Stimulated activated naive CD8-positive, alpha-beta T cell treated with anti-CD3 and anti-CD28 coated beads, Interleukin-15, Interleukin-2, amounts not matched to agents 100 U/mL and 50 U/mL, for 24 hours (primary cell): ENCODE measurements at regions not wholly inside any gene's neighbourhood (a gene's known extent, or its start where the extent isn't known, plus 50 kb on each side); places are given as distances from the start of the nearest gene placed in this dataset.

Experiments
- ATAC-seq: fragments of 150-1000 bp; cut with Tn5 transposase; one replicate; pipeline ENCODE4 v1.10.0; 2021
- DNase-seq: peaks from one replicate; pipeline ENCODE4 v3.0.0; 2021

DNA sequence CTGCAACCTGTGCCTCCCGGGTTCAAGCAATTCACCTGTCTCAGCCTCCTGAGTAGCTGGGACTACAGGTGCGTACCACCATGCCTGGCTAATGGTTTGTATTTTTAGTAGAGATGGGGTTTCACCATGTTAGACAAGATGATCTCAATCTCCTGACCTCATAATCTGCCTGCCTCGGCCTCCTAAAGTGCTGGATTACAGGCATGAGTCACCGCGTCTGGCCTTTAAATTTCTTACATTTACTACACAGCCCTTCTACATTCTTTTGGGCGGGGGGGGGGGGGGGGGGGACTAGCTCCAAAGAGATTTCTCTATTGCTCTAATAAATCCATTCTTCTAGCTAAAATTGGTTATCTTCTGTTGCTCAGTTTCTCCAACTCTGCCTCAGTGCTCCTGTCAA is 964.9 kb upstream of the ACVR2A start:
- ATAC-seq = no peak

GRCh38 chr2:146874260-146874658 is 970.6 kb upstream of the ACVR2A start:
- no peak for DNase-seq
- ATAC-seq = no peak

More for the DNA sequence above, 964.9 kb upstream of the ACVR2A start:
- DNase-seq = no peak

DNA sequence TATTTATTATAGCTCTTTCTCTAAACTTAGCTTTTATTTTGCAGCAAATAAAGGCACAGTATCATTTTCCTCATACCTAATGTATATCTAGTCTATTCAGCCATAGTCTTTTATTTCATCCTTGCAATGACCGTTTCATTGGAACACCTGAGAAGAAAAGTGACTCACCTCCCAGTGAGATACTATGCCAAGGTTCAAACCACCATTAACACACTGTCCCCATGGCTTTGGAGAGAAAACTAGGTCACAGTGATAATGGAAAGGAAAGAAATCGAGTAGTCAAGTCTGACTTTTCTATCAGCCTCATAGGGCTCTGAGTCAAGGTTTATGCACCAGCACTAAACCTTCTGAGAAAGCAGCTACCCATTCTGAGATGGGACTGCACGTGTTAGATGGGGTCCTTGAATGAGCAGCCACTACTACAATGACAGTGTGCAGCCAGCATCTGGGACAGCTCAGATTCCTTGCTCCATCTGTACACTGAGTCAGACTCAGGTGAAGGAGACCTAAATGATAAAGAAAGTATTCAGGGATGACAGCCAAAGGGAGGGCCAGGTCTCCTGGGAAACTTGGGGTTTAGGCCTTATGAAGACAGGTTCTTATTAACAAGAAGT is 971.1 kb upstream of the ACVR2A start:
- ATAC-seq = no peak

GRCh38 chr2:146873056-146873455 is 971.8 kb upstream of the ACVR2A start:
- ATAC-seq (no peak), DNase-seq (no peak)

More for the DNA sequence above, 971.1 kb upstream of the ACVR2A start:
- no peak for DNase-seq

DNA sequence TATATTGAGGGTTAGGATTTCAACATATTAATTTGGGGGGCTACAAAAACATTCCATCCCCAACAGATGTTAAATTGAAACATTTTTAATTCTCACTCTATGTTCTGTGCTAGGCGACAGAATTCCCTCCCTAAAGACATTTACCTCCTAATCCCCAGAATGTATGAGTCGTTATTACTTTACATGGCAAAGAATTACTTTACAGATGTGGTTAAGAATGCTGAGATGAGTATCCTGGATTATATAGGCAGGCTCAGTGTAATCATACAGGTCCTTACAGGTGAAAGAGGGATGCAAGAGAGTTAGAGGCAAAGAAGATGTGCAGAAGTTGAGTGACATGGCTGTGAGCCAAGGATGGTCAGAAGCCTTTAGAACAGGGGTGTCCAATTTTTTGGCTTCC is 974.1 kb upstream of the ACVR2A start:
- DNase-seq = no peak
- ATAC-seq = no peak

GRCh38 chr2:146869328-146869727 is 975.5 kb upstream of the ACVR2A start:
- no peak for DNase-seq
- ATAC-seq = no peak

- no peak for ATAC-seq
- DNase-seq = no peak
Measured at GRCh38 chr2:146868051-146868450, 976.8 kb upstream of the ACVR2A start.

GRCh38 chr2:146867477-146867986 is 977.3 kb upstream of the ACVR2A start:
- no peak for DNase-seq
- no peak for ATAC-seq

DNA sequence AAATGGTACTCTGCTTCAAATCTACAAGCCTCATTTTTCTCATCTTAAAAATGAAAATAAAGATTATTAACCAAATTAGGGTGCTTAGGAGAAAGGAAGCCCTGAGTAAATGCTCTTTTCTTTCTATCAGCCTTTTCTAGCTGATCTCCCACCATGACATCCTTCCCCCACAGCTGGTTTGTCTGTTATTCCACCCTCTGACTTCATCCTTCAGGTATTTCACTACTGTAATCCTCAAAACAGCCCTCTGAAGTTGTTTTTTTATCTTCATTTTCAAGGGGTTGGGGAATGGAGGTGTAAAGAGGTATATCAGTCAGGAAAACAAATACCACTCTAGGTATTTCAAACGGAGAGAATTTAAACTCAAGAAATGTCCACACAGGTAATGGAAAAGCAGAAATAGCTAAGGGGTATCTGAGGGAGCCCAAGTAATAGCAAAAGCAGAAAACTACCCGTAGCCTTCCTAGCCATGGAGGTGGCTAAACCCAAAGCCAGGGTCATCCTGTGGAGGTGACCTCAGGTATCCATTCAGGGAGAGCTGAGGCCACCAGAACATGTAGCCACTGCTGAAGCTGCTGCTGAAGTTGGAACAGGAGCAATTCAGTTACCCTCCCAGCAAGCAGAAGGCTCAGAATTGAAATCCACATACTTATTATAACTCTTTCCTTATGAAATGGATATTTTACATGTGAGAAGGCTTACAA is 990.9 kb upstream of the ACVR2A start:
- ATAC-seq = no peak
- no peak for DNase-seq

DNA sequence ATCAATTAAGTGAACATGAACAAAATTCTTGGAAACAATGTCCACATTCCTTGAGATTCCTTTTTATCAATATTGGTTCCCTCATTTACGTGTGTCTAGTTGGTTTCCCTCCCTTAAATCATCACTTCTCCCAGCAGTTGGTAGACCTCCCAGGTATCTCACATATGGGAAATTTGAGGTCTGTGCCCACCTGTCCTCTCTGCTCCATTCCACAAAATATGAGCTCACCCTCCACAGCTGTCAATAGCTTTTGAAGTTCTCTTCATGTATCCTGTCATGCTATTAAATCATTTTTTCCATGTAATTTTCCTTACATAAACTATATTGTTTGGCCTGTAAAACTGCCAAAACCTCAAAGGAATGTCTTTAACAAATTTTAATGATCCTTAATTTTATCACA is 992.2 kb upstream of the ACVR2A start:
- ATAC-seq (no peak), DNase-seq (no peak)

- no peak for ATAC-seq
- no peak for DNase-seq
Measured at GRCh38 chr2:146850746-146851145, 994.1 kb upstream of the ACVR2A start.

DNA sequence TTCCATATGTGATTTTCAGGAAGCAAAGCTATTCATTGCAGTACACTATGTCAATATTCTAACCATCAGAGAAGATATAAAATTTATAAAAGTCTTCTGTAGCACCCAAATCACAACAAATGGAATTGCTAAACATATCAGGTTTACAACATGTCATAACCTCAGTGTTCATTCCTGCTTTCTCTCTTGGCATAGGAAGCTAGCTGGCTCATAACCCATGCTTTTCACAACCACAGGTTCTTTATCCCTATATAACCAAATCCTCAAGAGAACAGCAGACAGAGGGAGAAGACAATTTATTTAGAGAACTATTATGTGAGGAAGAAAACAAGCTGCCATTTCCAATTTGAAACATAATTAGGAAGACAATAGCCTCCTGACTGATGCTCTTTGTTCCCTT is 997.0 kb upstream of the ACVR2A start:
- no peak for DNase-seq

DNA sequence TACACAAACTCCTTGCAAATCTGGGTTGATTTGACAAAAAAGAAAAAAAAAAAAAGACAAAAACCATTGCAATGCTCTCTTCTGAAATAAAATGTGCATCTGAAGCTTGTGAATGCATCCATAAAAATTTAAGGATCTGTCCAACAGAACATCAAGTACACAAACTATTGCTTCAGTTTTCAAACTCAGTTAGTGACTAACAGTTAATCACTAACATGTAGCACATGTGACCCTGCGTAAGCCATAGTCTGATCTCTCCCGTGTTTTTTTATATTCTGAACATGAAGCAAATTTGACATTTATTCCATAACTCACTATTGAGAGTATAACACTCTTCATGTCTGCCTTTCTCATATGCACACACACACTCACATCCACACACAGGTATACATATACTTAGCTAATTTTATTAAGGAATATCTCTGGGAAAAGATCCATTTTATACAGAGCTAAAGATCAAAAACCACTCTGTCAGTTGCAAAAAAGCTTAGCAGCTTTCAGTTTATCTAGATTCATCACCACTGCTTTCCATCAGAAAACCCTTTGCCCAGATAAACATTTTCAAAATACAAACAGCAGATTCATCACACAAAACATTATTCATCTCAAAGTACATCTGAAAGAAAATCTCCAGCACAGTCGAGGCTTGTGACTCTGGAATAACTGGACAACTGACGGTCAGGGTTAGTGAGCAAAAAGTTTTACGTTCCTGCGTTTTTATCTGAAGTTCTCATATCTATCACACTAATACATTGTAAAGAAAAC is 1000.4 kb upstream of the ACVR2A start:
- DNase-seq (no peak), ATAC-seq (no peak)

More for the DNA sequence above, 997.0 kb upstream of the ACVR2A start:
- no peak for ATAC-seq

- no peak for DNase-seq
- no peak for ATAC-seq
Measured at GRCh38 chr2:146837857-146838256, 1007.0 kb upstream of the ACVR2A start.

DNA sequence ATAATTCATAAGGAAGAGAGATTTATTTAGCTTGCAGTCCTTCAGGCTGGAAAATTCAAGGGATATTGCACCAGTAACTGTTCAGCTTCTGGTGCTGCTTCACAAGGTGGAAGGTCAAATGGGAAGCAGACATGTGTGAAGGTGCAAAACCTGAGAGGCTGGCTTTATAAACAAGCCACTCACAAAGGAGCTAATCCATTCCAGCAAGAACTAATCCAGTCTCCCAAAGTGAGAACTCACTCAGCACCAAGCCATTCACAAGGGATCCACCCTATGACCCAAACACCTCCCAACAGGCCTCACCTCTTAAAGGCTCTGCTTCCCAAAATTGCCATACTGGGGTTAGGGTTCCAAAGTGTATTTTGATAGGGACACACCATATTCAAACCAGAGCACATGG is 1018.4 kb upstream of the ACVR2A start:
- no peak for DNase-seq
- no peak for ATAC-seq

DNA sequence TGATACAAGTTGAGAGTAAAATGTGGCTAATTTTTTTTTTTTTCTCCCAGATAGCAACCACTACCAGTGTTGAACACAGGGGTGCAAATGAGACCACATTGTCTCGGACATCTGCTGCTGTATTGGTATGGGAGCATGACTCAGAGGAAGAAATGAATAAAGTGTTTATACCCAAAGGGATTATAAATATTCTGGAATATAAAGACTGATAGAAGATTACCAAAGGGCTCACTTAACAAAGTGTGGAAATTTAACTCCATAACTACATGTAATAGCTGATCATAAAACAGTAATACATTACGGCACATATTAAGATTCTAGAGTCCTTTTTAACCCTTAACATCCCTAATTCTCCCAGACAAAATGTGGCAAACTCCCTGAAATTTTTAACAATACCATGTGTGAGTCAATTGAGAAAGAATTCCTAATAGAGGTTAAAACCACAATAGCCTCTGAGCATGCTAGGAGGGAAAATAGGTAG is 1023.0 kb upstream of the ACVR2A start:
- ATAC-seq = no peak
- DNase-seq = no peak

DNA sequence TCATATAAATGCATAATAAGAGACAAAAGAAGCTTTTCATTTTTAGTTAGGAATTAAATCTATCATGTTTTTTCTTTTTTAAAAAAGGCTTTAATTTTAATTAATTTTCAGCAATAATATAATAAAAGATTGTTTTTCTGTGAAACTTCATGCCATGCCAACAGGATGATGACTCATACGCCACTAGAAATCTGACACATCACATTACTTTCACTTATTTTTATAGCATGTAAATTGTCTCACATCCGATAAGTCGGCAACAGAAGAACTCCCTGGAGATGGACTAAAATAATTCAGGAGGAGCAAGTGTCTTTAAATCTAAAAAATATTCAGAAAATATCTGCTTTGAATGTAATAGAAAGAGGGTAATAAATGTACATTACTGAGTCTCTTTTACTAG is 1024.2 kb upstream of the ACVR2A start:
- ATAC-seq = no peak
- DNase-seq = no peak

DNA sequence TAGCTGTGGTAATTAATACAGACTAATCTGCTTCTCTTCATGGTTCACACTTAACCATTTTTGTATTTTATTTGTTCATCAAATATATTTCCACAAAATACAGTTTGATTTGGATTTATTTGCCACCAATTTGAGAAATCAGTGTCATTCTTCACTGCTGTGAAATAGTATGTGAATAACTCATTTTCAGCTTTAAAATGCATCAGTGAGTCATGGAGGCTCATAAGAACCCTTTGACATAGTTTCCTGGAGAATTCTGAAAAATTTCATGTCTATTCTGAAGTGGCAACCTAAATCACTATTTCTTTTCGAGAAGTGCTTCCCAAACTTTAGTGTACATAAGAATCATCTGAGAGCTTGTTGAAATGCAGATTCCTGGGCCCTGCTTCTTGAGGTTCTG is 1026.7 kb upstream of the ACVR2A start:
- ATAC-seq (no peak), DNase-seq (no peak)

DNA sequence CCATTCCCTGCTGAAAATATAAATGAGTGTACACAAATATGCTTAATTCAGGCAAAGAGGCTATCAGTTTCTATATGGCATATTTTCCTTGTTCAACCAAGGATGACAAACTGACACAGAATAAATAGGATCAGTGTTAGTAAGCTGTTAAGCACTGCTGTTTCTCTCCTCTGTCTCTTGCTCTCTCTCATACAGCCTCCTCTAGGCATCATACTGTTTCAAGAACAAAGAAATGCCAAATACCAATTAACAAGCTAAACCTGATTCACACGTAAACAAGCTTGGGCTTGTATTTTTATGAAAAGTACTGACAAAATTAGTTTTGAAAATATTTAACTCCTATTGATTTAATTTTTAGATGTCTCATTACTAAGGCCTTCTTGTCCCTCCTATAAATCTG is 1027.2 kb upstream of the ACVR2A start:
- ATAC-seq = no peak
- DNase-seq = no peak

GRCh38 chr2:146814971-146815370 is 1029.9 kb upstream of the ACVR2A start:
- DNase-seq = no peak
- no peak for ATAC-seq

GRCh38 chr2:146807568-146808168 is 1037.2 kb upstream of the ACVR2A start:
- ATAC-seq (no peak), DNase-seq (no peak)

DNA sequence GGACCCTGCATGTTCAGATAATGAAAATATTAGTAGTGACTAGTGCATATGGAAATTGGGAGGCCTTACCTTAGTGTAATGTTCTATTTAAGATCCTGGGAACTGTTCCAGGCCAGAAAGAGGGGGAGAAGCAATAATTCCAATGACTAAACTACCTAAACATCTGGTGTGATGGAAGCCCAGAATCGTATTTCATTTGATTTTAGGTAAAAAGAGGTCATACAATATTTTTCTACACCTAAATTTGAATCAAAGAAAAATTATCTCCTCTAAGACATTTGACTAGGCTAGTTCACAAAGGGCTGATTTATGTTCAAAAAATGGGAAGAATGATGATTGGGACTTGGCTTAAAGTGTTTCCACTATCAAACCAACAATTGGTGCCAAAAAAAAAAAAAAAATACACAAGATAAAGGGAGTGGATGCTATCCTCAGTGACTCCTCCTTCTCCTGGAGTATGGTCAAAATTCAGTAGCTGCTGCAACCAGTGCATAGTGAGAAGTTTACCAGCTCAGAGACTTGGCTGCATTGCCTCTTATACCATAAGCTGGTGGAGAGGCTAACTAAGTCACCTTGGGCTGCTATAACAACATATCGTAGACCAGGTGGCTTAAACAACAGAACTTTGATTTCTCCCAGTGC is 1038.3 kb upstream of the ACVR2A start:
- no peak for ATAC-seq
- DNase-seq = no peak
